Hepatocyte (in vitro differentiated cells): ENCODE measurements at regions not wholly inside any gene's neighbourhood (a gene's known extent, or its start where the extent isn't known, plus 50 kb on each side); places are given as distances from the start of the nearest gene placed in this dataset.

ENCODE experiments used
- CTCF ChIP-seq: fragments of 200-600 bp; sonication (generic); IDR thresholded peaks from 2 replicates; pipeline ENCODE4 v1.5.1; 2016; ENCODE audit warnings: antibody characterized with exemption, mild to moderate bottlenecking; ENCODE audit not compliant: poor library complexity
- EZH2phosphoT487 ChIP-seq: fragments of 200-600 bp; sonication (generic); IDR thresholded peaks from one replicate; pipeline ENCODE4 v1.6.1; 2018; ENCODE audit warnings: antibody characterized with exemption, mild to moderate bottlenecking, low read depth, moderate library complexity; ENCODE audit not compliant: unreplicated experiment, severe bottlenecking

GRCh38 chr7:46518713-46519112, 597.6 kb upstream of the IGFBP3 start:
- TF ChIP-seq CTCF (no peak), EZH2phosphoT487 (no peak)
